H1 (cell line): ENCODE measurements at regions not wholly inside any gene's neighbourhood (a gene's known extent, or its start where the extent isn't known, plus 50 kb on each side); places are given as distances from the start of the nearest gene placed in this dataset.

Experiments used
- CTCF ChIA-PET: fragments of 300-600 bp; sonication (Branson Sonifier 250); formaldehyde crosslinking; loops from one replicate; lab custom pipeline; 2021; ENCODE audit not compliant: partially characterized antibody; lab: Charles Lee
- POLR2A ChIA-PET: fragments of 300-600 bp; sonication (Branson Sonifier 250); formaldehyde crosslinking; loops from one replicate; lab custom pipeline; 2021; ENCODE audit warnings: inconsistent platforms; ENCODE audit not compliant: partially characterized antibody; lab: Charles Lee
- DNase-seq, 2 experiments: peaks; one replicate each; pipeline versions ENCODE4 v3.0.0 to v3.0.0-alpha.2; 2010 to 2022; ENCODE audit warnings: low spot score in 2 of 2, low read depth in 1 of 2, mixed read lengths in 1 of 2
- FAIRE-seq: peaks from 2 replicates; lab custom pipeline; 2011; peaks lifted over from hg19 to GRCh38; lab: Jason Lieb, UNC
- H2AFZ ChIP-seq: 2 replicates; pipeline ENCODE4 v1.8.1; 2012; ENCODE audit warnings: low read length, inconsistent platforms
- H2AK5ac ChIP-seq: 2 replicates; pipeline ENCODE4 v1.6.1; 2013; ENCODE audit warnings: low read depth, low read length
- H2BK120ac ChIP-seq: replicated peaks from 2 replicates; pipeline ENCODE3; 2013; ENCODE audit warnings: low read depth, low read length, inconsistent platforms
- H2BK12ac ChIP-seq: 2 replicates; pipeline ENCODE4 v1.6.1; 2013; ENCODE audit warnings: low read depth, low read length
- H2BK15ac ChIP-seq: 2 replicates; pipeline ENCODE4 v1.6.1; 2013; ENCODE audit warnings: low read length
- H2BK20ac ChIP-seq: 2 replicates; pipeline ENCODE4 v1.6.1; 2013; ENCODE audit warnings: low read length
- H2BK5ac ChIP-seq: 2 replicates; pipeline ENCODE4 v1.6.1; 2013; ENCODE audit warnings: low read depth, low read length
- H3K14ac ChIP-seq: 2 replicates; pipeline ENCODE4 v1.6.1; 2013; ENCODE audit warnings: inconsistent platforms; ENCODE audit not compliant: insufficient read length
- H3K18ac ChIP-seq: 2 replicates; pipeline ENCODE4 v1.6.1; 2013; ENCODE audit warnings: low read length; ENCODE audit errors: extremely low read depth
- H3K23ac ChIP-seq: 2 replicates; pipeline ENCODE4 v1.6.1; 2013; ENCODE audit warnings: inconsistent platforms; ENCODE audit not compliant: insufficient read length
- H3K23me2 ChIP-seq: 2 replicates; pipeline ENCODE4 v1.6.1; 2013; ENCODE audit warnings: low read depth, low read length
- H3K27ac ChIP-seq: 2 replicates; pipeline ENCODE4 v1.6.1; 2011; ENCODE audit warnings: low read depth, low read length, inconsistent platforms
- H3K27me3 ChIP-seq, 4 experiments: replicated peaks in 1 of 4; 1 replicate in 1 of 4; 2 replicates in 3 of 4; pipeline versions ENCODE4 v1.6.1 to v1.8.1; 2011 to 2013; ENCODE audit warnings: low read length in 3 of 4, mild to moderate bottlenecking in 3 of 4, inconsistent platforms in 2 of 4, mixed read lengths in 2 of 4, moderate library complexity in 1 of 4; ENCODE audit not compliant: control insufficient read depth in 3 of 4, insufficient read depth in 3 of 4; ENCODE audit errors: extremely low read depth in 1 of 4
- H3K36me3 ChIP-seq, 4 experiments: 2 replicates each; pipeline versions ENCODE4 v1.6.1 to v1.8.1; 2011 to 2013; ENCODE audit warnings: mild to moderate bottlenecking in 4 of 4, low read length in 3 of 4, moderate library complexity in 2 of 4, control low read depth in 1 of 4, inconsistent platforms in 1 of 4; ENCODE audit not compliant: insufficient read depth in 4 of 4, control insufficient read depth in 2 of 4
- H3K4ac ChIP-seq: replicated peaks from 2 replicates; pipeline ENCODE3; 2013; ENCODE audit warnings: low read length, low read depth, mixed read lengths, inconsistent platforms; ENCODE audit not compliant: insufficient read length
- H3K4me1 ChIP-seq, 4 experiments: replicated peaks in 1 of 4; 1 replicate in 1 of 4; 2 replicates in 3 of 4; pipeline versions ENCODE4 v1.6.1 to v1.8.1; 2011 to 2013; ENCODE audit warnings: low read length in 3 of 4, inconsistent platforms in 2 of 4, mixed read lengths in 1 of 4; ENCODE audit not compliant: insufficient read depth in 4 of 4, control insufficient read depth in 3 of 4
- H3K4me2 ChIP-seq, 2 experiments: 2 replicates each; pipeline versions ENCODE4 v1.6.1 to v1.8.1; 2011 to 2013; ENCODE audit warnings: low read depth in 2 of 2, low read length in 2 of 2, control low read depth in 1 of 2, inconsistent platforms in 1 of 2, mild to moderate bottlenecking in 1 of 2; ENCODE audit not compliant: insufficient read depth in 1 of 2
- H3K4me3 ChIP-seq, 4 experiments: fragments of 200-600, 300-600 bp in 1 of 4; sonication (generic), shearing (Covaris generic), sonication (Bioruptor Twin) in 1 of 4; 2 replicates each; pipeline versions ENCODE4 v1.5.1 to v1.8.1; 2011 to 2016; ENCODE audit warnings: low read length in 4 of 4, low read depth in 3 of 4, control low read depth in 2 of 4, inconsistent platforms in 2 of 4, mild to moderate bottlenecking in 2 of 4, mixed read lengths in 1 of 4, moderate library complexity in 1 of 4; ENCODE audit not compliant: insufficient read depth in 2 of 4; ENCODE audit errors: extremely low read depth in 1 of 4
- H3K56ac ChIP-seq: replicated peaks from 2 replicates; pipeline ENCODE3; 2013; ENCODE audit warnings: low read depth, mild to moderate bottlenecking, mixed read lengths, low read length, inconsistent platforms; ENCODE audit not compliant: insufficient read length
- H3K79me1 ChIP-seq: 2 replicates; pipeline ENCODE4 v1.6.1; 2013; ENCODE audit warnings: low read depth, low read length, control low read depth
- H3K79me2 ChIP-seq, 2 experiments: 2 replicates each; pipeline versions ENCODE4 v1.6.1 to v1.8.1; 2012 to 2013; ENCODE audit warnings: low read length in 2 of 2, mild to moderate bottlenecking in 2 of 2, inconsistent platforms in 1 of 2; ENCODE audit not compliant: insufficient read depth in 2 of 2, control insufficient read depth in 1 of 2
- H3K9ac ChIP-seq, 4 experiments: replicated peaks in 1 of 4; 1 replicate in 1 of 4; 2 replicates in 3 of 4; pipeline versions ENCODE4 v1.6.1 to v1.8.1; 2011 to 2013; ENCODE audit warnings: low read depth in 3 of 4, low read length in 3 of 4, control low read depth in 2 of 4, mild to moderate bottlenecking in 2 of 4, moderate library complexity in 2 of 4, inconsistent platforms in 1 of 4; ENCODE audit errors: extremely low read depth in 1 of 4
- H3K9me3 ChIP-seq, 2 experiments: 2 replicates each; pipeline versions ENCODE4 v1.6.1 to v1.8.1; 2012 to 2013; ENCODE audit warnings: mild to moderate bottlenecking in 2 of 2, moderate library complexity in 2 of 2, control low read depth in 1 of 2, inconsistent platforms in 1 of 2, low read depth in 1 of 2, low read length in 1 of 2, mixed read lengths in 1 of 2; ENCODE audit not compliant: insufficient read depth in 2 of 2
- H4K20me1 ChIP-seq, 2 experiments: replicated peaks in 1 of 2; 2 replicates each; pipeline versions ENCODE3 to v1.8.1; 2011 to 2013; ENCODE audit warnings: inconsistent platforms in 2 of 2, low read length in 2 of 2, mild to moderate bottlenecking in 1 of 2; ENCODE audit not compliant: insufficient read depth in 2 of 2, control insufficient read depth in 1 of 2
- H4K5ac ChIP-seq: 2 replicates; pipeline ENCODE4 v1.6.1; 2013; ENCODE audit warnings: low read length, low read depth, mixed read lengths, inconsistent platforms; ENCODE audit not compliant: insufficient read length
- H4K8ac ChIP-seq: 2 replicates; pipeline ENCODE4 v1.8.0; 2013; ENCODE audit warnings: mild to moderate bottlenecking, moderate library complexity, low read length, inconsistent platforms; ENCODE audit not compliant: insufficient read depth; ENCODE audit errors: extremely low read depth
- H4K91ac ChIP-seq: replicated peaks from 2 replicates; pipeline ENCODE3; 2013; ENCODE audit warnings: low read length, mixed read lengths, inconsistent platforms; ENCODE audit not compliant: insufficient read length
- FOSL1 ChIP-seq: IDR thresholded peaks from 2 replicates; pipeline ENCODE4 v1.6.1; 2011; ENCODE audit warnings: mild to moderate bottlenecking, low read depth, low read length, moderate library complexity; ENCODE audit not compliant: insufficient read depth
- KDM1A ChIP-seq: fragments of 200-600, 300-600 bp; sonication (generic); IDR thresholded peaks from 2 replicates; pipeline ENCODE4 v1.7.1; 2016; ENCODE audit warnings: mild to moderate bottlenecking, low read length, borderline replicate concordance
- WGBS, 2 experiments: shearing (Covaris generic) in 1 of 2; methylation state at CpG; one replicate each; pipeline versions ENCODE4 v1.1.6 to v1.1.7; 2013 to 2015; ENCODE audit warnings: low lambda C conversion rate in 2 of 2, mixed read lengths in 2 of 2, inconsistent platforms in 1 of 2, low coverage in 1 of 2, missing lambda C conversion rate in 1 of 2; ENCODE audit not compliant: insufficient replicate concordance in 2 of 2, insufficient coverage in 1 of 2, insufficient read length in 1 of 2; ENCODE audit errors: extremely low coverage in 1 of 2, missing lambda C conversion rate in 1 of 2; 5-methylcytosine and 5-hydroxymethylcytosine counted together
- TF ChIP-seq, protein P1 (sequence below): IDR thresholded peaks from 2 replicates; pipeline ENCODE4 v1.6.1; 2011; ENCODE audit warnings: low read depth, mild to moderate bottlenecking, low read length; ENCODE audit not compliant: insufficient read depth

DNA sequence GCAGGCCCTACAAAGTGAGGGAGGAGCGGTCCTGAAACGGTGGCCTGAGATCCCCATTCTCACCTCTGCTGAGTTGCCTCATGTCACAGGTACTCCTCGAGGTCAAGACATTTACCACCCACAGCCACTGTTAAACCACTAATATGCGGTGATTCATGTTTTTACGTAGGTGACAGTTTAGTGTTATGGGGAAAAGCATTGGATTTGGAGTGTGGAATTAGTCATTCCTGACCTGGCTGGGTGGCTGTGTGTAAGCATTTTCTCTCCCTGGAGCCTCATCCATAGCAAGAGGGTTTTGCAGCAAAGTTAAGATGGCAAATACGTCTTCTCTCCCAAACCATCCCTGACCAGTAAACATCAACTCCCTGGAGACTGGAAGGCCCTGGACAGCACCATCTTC lies 57.8 kb upstream of the KCNJ6 start:
- no peak overlapping the region for H2BK5ac ChIP-seq
- no peak overlapping the region for H3K56ac ChIP-seq
- H2BK12ac ChIP-seq: no peak overlapping the region
- no peak overlapping the region for H2BK15ac ChIP-seq
- CTCF ChIA-PET: interaction anchor here (0.7 to 1.4 kb wide), 2 partner anchors 9 to 800 kb away, joined by 3 to 4 read pairs; no protein-coding TSS in a partner anchor
- H3K4me1 ChIP-seq: no peaks in the 10 kb centered on the region
- DNase-seq: no peak
- H3K18ac ChIP-seq: no peak overlapping the region
- H4K5ac ChIP-seq: no peak overlapping the region
- WGBS, 2 experiments: 92% methylated on average over 6 of the region's 6 CpGs; no CpG with 5 or more reads in 1 of the 2 experiments
- H2BK20ac ChIP-seq: no peak overlapping the region
- no peaks in the 10 kb centered on the region for H3K79me1 ChIP-seq
- no peaks in the 10 kb centered on the region; a peak in 1 of 7 replicates for H3K27me3 ChIP-seq
- no peak for FAIRE-seq
- peaks cover 2% of the 10 kb centered on the region; the same call in 1 of the 2 replicates for H3K23me2 ChIP-seq
- H4K91ac ChIP-seq: no peak overlapping the region
- H3K4ac ChIP-seq: no peak overlapping the region
- no peak overlapping the region for H4K8ac ChIP-seq
- H3K79me2 ChIP-seq: no peaks in the 10 kb centered on the region
- TF ChIP-seq FOSL1: no peak
- TF ChIP-seq KDM1A: no peak
- TF ChIP-seq, protein P1, sequence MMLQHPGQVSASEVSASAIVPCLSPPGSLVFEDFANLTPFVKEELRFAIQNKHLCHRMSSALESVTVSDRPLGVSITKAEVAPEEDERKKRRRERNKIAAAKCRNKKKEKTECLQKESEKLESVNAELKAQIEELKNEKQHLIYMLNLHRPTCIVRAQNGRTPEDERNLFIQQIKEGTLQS: no peak
- TF ChIP-seq, all 59 proteins: peak for 0
- Histone ChIP-seq H3K36me3 (no peaks in the 10 kb centered on the region), H3K14ac (no peak overlapping the region), H3K9me3 (no peaks in the 10 kb centered on the region), H2AFZ (no peak overlapping the region), H3K27ac (no peak overlapping the region), H3K4me2 (no peak overlapping the region), H3K9ac (no peak overlapping the region), H2AK5ac (no peak overlapping the region), H4K20me1 (no peaks in the 10 kb centered on the region), H2BK120ac (no peak overlapping the region), H3K23ac (no peak overlapping the region), H3K4me3 (no peak overlapping the region)
- POLR2A ChIA-PET: no interaction called here
